Mucosa of gallbladder (tissue), 1 donor: ENCODE measurements at regions not wholly inside any gene's neighbourhood (a gene's known extent, or its start where the extent isn't known, plus 50 kb on each side); places are given as distances from the start of the nearest gene placed in this dataset.

Experiments
- DNase-seq: peaks from one replicate; pipeline ENCODE4 v3.0.0-alpha.2; 2020; ENCODE audit warnings: low spot score
- donor health status: DM: no; HTN: no; CAD: no.

DNA sequence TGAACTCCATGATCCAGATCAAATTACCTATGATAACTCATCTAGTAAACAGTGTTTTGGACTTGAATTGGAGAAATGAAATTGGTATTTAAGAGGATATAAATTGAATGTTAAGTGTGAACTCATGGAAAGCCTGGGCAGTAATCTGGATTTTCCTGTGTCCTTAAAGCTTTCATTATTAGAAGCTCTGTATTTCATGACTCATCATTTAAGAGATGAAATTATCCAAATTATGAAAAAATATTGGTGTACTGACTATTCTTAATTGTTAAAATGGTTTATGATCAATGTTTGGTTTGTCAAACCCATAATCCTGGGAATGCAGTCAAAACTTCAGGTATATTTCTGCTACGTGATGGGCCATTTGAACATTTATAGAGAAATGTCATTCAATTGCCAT is 332.2 kb upstream of the ST6GAL2 start:
- no peak for DNase-seq

DNA sequence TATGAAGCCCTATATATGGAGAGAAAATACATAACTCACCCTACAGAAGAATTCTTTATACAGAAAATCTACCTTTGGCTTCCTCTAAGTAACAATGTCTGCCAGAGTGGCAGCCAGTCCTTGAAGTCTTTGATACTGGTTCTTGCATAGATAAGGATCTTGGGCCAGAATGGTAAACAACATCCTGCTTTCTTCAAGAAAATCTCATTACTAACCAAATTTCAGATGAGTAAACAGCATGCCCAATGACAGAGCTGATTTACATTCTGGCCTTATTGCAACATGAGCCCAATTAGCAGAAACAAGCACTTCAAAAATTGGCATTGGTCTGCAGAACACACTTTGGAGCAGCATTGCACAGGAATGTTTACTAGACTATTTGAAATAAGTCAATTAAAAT is 336.5 kb upstream of the ST6GAL2 start:
- DNase-seq: no peak

DNA sequence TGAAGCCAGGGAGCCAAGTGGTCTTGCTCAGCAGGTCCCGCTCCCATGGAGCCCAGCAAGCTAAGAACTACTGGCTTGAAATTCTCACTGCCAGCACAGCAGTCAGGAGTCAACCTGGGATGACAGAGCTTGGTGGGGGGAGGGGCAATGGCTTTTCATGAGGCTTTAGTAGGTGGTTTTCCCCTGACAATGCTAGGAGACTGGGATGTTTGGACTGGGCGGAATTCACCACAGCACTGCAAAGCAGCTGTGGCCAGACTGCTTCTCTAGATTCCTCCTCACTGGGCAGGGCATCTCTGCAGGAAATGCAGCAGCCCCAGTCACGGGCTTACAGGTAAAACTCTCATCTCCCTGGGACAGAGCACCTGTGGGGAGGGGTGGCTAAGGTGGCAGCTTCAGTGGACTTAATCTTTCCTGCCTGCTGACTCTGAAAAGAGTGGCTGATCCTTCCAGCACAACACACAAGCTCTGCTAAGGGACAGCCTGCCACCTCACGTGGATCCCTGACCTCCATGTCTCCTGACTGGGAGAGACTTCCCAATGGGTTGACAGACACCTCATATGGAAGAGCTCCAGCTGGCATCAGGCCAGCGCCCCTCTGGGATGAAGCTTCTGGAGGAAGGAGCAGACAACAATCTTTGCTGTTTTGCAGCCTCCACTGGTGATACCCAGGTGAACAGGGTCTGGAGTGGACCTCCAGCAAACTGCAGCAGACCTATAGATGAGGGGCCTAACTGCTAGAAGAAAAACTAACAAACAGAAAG is 349.7 kb upstream of the ST6GAL2 start:
- DNase-seq: no peak

DNA sequence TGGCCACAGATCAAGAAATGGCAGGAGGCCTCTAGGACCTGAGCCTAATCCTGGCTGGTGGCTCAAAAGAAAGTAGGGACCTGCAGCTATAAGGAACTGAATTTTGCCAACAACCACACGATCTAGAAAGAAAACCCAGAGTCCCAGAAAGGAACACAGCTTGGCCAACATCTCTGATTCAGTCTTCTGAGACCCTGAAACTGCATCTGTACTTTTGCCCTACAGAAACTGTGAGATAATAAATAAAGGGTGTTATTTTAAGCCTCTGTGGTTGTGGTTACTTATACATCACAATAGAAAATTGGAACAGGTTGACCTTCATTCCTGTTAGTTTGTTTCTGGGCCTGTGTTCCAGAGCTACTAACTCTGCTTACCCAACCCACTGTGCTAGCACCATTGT is 356.8 kb upstream of the ST6GAL2 start:
- no peak for DNase-seq

DNA sequence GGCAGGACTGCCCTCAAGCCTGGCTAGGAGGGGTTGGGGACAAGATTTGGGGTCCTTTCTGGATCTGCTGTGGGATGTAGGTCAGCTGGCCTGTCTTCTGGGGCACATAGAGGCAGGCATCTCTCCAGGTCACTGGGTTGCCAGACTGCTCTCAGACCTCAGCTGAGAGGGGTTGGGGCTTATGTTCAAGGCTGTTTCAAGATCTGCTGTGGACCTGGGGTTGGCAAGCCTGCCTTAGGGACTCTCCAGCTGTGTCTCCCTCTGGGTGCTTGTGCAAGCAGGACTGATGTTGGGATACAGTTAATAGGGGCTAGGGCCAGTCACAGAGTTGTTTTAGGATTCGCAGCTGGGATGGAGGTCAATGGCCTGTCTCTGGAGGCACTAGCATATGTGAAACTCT is 363.0 kb upstream of the ST6GAL2 start:
- DNase-seq: no peak

DNA sequence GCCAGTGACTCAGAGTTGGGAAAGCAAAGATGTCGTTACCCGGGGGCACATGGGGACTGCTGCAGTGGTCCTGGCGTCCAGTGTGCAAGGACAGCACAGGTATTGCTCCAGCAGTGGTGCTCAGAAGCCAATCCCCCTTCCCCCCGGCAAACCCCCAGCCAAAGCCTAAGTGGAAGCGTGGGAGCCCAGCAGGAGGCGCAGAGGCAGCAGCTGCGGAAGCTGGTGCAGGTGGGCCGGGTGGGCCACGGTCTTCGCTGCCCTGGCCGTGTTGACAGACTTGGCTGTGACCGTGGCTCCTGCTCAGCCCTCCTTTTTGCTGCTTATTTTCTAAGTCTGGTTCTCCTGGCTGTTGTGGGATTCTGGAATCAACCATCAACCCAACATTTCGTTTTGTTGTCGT is 369.8 kb upstream of the ST6GAL2 start:
- DNase-seq: no peak

DNA sequence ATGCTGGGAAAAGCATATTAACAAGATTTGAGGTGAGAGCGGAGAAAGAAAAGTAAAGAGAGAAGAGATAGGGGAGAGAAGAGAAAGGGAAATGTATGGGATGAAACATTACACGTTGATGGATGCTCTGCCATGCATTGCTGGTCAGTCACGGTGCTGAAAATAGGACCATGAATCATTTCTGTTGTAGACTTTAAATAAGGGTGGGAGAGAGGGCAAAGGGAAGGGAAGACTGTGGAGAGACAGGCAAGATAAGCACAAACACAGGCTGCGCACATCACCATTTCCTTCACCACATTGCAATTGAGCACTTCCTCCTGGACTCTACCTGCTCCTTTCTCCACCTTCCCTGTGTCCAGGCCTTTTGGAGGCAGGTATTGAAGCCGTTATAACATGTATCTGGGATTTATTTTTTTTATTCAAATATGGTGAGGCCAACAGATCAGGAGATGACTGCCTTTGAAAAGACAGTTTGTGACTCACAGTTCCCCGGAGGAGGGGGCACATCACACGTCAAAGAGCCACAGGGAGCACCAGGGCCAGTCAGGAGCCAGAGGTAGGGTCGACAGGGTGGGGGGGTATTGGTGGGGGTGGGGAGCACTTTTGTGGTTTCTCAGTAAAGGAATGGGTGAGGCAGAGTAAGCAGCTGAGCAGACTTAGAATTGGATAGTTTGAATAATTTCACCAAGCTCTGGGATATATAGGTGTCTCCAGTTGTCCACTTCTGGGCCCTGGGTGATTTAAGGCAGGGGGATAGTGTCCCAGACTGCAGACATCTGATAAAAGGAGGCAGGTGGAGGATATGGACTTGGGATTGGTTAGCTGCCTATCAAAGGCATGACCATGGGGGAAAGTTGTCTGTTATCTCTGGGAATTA is 372.8 kb upstream of the ST6GAL2 start:
- no peak for DNase-seq

DNA sequence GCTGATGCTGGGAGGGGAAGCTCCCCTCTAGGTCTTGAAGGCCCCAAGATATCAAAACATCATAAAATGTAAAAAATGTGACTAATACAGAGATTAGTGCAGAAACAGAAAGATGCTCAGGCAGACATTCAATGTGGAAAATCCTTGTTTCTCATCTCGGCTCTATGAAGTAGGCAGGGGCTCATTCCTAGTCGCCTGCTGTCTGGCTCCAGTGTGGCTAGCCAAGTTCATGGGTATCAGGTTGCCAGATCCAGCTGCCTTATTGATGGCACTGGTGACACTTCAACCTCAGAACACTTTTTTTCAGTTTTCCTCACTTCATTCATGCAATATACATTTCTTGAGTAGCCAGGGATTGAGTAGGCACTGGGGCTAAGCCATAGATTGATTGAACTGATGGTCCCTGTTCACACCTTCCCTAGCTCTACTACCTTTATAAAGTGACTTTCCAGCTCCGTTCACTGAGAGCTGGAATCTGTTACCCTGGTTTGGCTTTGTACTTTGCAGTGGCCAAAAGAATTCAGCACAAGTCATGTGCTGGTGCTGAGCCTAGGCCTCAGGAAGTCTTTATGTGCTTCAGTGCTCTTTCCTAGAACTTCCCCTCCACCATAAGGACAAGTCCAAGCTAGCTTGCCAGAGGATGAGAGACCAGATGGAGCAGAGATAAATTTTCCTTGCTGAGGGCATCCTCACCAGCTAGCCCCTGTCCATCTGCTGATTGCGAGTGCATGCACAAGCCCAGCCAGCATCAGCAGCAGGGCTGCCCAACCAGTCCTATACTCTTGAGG is 373.6 kb upstream of the ST6GAL2 start:
- DNase-seq: no peak

DNA sequence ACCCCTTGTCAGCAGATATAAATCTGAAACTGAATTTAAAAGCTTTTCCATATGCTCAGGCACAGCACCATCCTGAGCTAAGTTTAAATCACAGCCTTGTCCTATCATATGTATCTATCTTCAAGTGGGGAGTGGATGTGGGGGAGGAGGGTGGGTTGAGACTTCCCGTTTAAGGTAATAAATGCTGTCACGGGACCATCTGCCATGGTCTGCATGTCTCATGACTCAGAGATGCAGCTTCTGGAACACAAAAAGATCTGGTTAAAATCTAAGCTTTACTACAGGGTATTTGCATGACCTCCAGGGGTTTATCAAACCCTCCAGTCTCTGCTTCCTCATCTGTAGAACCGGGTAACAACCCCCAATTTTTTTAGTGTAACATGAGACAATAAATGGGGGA is 377.7 kb upstream of the ST6GAL2 start:
- DNase-seq: no peak

DNA sequence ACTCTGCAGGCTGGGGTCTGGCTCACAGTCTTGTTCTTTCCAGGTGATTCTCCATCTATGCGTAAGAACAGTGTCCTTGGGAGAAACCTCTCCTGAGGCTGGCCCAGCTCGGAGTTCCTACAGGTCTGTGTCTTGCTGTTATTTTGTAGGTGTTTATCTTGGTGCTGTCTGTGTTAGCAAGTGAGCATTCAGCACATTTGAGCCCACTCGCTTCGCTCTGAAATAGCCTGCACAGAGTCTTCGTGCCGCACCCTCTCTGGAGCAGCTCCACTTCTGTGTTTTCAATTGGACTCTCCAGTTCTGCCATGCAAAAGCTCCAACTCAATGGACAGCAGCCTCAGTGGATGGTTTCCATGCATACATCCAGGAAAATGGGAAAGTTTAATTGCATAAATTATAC is 378.2 kb upstream of the ST6GAL2 start:
- no peak for DNase-seq

DNA sequence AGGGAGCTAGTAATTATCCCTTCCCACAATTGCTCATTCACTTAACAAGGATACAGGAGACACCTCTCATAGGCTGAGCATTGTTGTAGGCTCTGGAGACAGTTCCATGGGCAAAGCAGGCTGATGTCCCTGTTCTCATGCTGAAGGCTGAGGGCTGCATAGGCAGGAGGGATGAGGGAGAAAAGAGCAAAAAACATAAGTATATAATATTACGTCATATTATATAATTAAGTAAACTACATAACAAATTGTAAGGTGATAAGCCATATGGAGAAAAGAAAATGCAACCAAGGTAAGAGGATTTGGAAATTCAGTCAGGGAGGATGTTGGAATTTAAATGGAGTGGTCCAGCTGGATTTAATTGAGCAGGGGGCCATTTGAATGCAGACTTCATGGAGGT is 380.6 kb upstream of the ST6GAL2 start:
- no peak for DNase-seq

DNA sequence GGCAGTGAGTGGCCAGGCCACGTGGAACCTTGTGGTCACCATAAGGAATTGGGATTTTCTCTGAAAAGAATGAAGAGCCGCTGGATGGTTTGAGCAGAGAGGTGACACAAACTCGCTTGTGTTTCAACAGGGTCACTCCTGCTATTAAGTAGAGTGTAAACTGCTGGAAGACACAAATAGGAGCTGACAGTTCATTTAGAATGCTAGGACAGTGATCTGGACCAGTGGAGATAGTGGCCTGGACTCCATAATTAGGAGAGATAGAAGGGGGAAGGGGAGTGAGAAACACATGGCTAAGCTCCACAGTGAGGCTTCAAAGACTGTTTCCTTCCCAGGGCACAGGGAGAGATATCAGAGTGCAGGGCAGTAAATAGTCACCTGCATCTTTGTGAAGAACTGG is 381.1 kb upstream of the ST6GAL2 start:
- no peak for DNase-seq

DNA sequence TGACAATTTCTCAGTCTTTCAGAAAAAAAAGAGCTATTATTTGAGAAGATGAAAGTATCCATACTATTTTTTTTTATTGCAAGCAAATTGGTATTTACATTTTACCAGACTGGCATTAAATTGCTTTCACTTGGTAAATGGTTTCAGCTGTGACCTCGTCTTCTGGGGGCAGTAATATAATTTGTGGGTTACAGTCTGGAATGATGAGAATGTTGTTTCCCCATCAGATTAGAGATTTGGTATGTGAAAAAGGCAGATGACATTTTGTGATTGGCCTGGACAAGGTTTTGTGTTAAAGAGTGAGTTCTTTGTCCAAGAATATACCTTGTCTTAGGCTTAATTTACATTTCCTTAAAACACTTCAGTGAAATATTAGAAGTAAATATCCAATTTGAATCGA is 390.1 kb upstream of the ST6GAL2 start:
- DNase-seq: no peak

DNA sequence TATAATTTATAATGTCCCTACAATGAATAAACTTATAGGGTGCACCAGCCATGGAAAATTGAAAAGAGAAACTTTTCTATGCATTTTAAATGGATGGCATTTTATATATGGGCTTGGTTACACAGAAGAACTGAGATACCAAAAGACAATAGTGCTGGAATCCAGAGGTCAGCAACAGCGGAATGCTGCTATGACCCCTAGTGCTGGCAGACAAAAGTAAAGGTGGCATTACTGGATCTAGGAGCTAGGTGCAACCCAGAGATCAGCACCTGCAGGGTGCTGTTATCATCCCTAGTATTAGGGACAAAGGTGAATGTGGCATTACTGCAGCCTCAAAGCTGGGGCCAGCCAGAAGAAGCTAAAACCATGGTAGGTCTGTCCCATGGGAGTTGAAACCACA is 392.7 kb upstream of the ST6GAL2 start:
- no peak for DNase-seq

DNA sequence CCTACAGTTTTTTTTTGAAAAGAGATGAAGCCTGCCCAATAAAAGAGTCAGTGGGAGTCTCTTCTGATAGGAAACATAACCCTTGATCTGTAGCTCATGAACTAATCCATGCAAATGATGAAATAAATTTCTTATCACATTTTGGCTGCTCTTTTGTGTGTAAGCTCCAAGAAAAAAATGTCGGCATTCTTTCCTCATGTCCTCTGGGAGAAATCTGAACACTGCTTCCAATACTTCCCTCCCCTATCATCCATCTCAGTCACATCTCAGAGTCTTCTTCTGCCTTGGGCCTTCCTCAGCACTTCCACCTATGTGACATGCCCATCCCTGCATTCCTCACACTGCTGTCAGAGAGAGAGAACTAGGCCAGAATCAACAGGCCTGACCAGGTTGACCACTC is 395.7 kb upstream of the ST6GAL2 start:
- no peak for DNase-seq

DNA sequence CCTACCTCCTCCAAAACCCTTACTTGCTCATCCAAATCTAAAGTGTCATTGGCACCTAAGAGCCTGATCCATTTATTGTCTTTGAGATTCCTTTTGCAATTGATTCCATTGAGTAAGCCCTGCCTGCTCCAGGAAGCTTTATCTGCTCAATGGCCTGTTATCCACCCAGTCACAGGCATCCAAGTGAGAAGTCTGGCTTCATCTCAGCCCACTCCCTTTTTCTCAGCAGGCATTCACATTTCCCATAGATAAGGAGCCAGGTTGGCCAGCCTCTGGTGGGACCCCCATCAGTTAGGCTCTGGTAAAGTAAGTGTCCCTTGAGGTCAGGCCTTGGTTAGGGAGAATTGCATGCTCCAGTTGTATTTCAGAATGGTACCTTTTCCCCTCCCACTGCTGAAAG is 396.2 kb upstream of the ST6GAL2 start:
- no peak for DNase-seq

DNA sequence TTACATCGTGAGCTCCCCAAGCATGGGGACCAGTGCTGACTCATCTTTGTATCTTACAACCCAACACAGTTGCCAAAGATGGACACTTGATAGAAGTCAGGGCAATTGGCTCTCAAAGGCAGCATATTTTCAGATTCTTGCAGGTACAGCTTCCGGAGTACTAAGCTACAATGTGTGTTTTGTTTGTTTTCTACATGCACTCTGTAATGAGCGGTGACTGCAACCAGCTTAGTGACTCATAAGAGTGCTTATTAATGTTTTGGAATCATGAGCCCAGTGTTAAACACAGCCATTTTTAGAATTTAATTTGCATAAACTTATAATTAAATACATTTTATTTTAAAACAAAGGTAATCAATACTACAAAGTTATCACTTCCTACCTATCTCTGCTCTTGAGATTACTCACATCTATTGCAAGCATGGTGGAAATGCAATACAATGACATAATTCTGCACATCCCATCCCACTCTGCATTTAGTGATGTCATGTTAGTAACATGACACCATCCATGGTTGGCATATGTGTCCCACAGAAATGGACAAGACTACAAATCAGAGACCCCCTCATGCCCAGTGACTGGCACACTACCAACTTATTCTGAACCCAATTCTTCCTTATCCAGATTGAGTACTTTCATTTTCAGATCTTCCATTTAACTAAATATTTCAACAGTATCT is 399.8 kb upstream of the ST6GAL2 start:
- DNase-seq: no peak

DNA sequence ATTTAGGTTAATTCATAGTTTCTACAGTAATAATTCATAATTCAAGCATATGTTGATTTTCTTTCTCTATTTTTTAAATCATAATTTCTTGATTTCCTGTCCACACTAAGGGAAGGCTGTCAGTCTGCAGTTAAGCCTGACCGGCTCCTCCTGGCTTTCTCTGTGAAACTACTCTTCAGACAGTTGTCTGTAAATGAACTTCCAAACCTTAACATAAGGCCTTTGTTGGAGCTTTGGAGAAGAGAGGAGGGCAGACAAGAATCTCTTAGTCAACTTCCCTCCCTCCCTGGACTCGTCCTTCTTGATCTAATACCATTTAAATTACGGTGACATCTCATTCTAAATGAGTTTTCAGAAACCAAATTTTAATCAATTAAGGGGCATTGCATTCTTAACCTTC is 404.1 kb upstream of the ST6GAL2 start:
- DNase-seq: no peak

DNA sequence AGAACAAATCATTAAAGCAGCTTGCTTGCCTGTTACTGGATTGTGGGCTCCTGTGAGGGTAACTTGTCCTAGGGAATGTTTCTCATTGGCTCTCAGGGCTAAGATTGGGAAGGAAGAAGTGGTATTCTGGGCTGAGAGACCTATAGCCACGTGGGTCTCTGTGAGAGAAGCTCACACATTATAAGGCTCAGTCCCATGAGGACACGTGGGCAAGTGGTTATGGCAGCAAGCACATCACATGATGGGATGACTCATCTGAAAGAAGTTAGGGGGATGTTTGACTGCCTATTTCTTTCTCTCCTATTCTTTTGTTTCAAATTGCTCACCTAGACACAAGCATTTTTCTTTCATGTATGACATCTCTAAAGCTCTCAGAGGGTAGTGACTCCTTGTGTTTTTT is 418.0 kb upstream of the ST6GAL2 start:
- no peak for DNase-seq

DNA sequence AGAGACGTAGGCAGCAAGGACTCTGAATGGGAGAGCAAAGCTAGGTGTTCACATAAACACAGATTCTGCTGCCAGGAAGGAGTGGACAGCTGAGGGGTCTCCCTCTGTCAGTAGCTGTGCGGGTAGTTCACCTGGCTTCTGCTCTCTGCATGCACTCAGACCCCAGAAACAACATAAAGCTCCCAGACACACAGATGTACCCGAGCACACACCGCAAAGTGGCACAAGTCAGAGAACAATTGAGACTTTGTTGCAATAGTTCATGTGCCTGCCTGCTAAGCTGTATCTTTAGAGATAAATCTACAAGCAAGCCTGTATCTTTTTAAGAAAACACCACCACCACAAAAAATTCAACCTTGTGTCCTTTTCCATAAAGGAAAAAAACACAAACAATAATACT is 420.0 kb upstream of the ST6GAL2 start:
- no peak for DNase-seq

DNA sequence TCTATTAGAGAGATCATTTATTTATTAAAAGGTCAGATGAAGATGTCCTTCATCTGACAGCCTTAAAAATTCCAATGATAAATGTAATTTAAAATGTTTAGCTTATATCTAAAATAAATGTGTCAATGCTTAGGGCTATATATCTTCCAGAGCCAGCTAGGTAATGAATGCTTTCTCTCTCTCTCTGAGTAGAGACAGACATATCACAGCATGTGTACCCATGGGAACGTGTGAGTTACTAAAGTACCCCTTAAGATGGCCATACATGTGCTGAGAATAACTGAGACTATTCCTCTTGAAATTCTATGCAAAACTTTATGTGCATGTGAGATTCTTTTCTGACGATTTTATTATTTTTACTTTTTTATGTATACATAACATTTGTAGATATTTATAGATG is 420.9 kb upstream of the ST6GAL2 start:
- no peak for DNase-seq

DNA sequence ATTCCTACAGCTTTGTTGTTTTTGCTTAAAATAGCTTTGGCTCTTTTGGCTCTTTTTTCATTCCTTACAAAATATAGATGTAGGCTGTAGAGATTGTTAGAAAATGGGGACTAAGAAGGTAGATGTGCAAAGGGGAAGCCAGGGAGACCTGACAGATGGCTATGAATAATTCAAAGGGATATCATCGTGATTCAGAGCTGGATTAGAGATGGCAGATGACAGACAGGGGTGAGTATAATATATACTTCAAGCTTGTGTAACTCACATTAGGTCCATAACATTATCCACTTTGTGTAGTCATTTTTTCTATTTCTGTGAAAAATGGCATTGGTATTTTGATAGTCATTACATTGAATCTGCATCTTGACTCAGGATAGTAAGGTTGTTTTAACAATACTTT is 422.9 kb upstream of the ST6GAL2 start:
- DNase-seq: no peak
